ENCODE measurements at regions not wholly inside any gene's neighbourhood (a gene's known extent, or its start where the extent isn't known, plus 50 kb on each side); places are given as distances from the start of the nearest gene placed in this dataset.

DNA sequence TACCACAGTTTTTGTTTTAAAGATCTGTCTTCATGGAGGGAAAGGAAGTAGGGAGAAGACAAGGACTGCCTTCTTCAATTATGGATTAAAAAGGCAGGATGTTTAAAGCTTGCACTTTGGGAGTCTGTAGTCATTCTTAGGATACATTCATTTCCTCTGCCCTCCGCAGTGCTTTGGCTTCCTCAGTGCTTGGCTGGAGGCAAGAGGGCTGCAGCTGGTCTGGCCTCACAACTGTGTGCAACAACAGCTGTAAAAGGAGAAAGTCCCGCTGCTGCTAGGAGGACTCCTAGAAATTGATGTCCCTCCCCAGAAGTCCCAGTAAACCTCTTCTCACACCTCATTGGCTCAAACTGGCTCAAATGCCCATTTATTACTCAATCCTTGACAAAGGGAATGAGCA lies 54.4 kb upstream of the PPP2R3A start:
- H3K9me3 ChIP-seq (ENCODE audit: control insufficient read depth, insufficient read depth, low read length): no peaks in the 10 kb centered on the region
- no peak overlapping the region for H3K9ac ChIP-seq (ENCODE audit: low read depth, low read length)
- no peak overlapping the region for H3K4me3 ChIP-seq (ENCODE audit: low read depth, low read length)
- no peaks in the 10 kb centered on the region for H3K27me3 ChIP-seq (ENCODE audit: control insufficient read depth, insufficient read depth, low read length)
- peaks cover 2% of the 10 kb centered on the region for H3K36me3 ChIP-seq (ENCODE audit: control insufficient read depth, insufficient read depth, low read length)
- no peaks in the 10 kb centered on the region for H3K4me1 ChIP-seq (ENCODE audit: control insufficient read depth, insufficient read depth, low read length)

DNA sequence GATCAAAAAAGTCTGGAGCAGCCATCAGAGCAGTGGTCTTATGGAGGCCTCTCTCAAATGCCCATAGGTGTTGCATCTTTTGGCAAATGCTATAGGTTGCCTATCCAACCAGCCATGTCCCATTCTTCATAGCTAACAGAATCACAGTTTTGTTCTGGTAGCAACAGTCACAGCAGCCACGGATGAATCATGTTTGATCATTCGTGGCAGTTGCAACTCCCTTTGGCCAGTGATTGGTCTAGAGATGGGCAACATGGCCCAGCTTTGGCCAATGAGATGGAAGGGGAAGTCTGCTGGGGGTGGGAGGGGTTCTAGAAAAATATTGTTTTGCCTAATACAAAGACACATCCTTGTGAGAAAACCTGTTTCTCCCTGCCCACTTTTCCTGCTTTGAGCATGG lies 50.3 kb upstream of the PPP2R3A start:
- Histone ChIP-seq H3K4me3 (ENCODE audit: low read depth, low read length) (no peak overlapping the region), H3K9me3 (ENCODE audit: control insufficient read depth, insufficient read depth, low read length) (no peaks in the 10 kb centered on the region), H3K27me3 (ENCODE audit: control insufficient read depth, insufficient read depth, low read length) (no peaks in the 10 kb centered on the region), H3K4me1 (ENCODE audit: control insufficient read depth, insufficient read depth, low read length) (peaks cover 5% of the 10 kb centered on the region), H3K36me3 (ENCODE audit: control insufficient read depth, insufficient read depth, low read length) (peaks cover 2% of the 10 kb centered on the region), H3K9ac (ENCODE audit: low read depth, low read length) (no peak overlapping the region)
